Smooth muscle cell (in vitro differentiated cells): ENCODE measurements at regions not wholly inside any gene's neighbourhood (a gene's known extent, or its start where the extent isn't known, plus 50 kb on each side); places are given as distances from the start of the nearest gene placed in this dataset.
"Not testable (repeated sequence)": the region's sequence is repeated elsewhere in the genome, so short reads cannot be mapped to it uniquely, and the experiment has no call there.

ENCODE experiments used
- DNase-seq: peaks from one replicate; lab custom pipeline; 2025; ENCODE audit not compliant: unreplicated experiment; lab: John Stamatoyannopoulos, UW
- H2AFZ ChIP-seq: fragments of 200-600 bp; sonication (generic); 2 replicates; pipeline ENCODE4 v1.6.0; 2016; ENCODE audit warnings: antibody characterized with exemption, low read depth, mild to moderate bottlenecking
- H3F3A ChIP-seq: fragments of 200-600 bp; sonication (generic); 2 replicates; pipeline ENCODE4 v1.6.0; 2017; ENCODE audit warnings: antibody characterized with exemption, low read depth
- H3K27ac ChIP-seq: fragments of 200-600 bp; sonication (generic); 2 replicates; pipeline ENCODE4 v1.5.1; 2016; ENCODE audit warnings: low read depth, mild to moderate bottlenecking
- H3K27me3 ChIP-seq: fragments of 200-600 bp; sonication (generic); 2 replicates; pipeline ENCODE4 v1.6.1; 2016; ENCODE audit warnings: low read depth, mild to moderate bottlenecking
- H3K36me3 ChIP-seq: fragments of 200-600 bp; sonication (generic); 2 replicates; pipeline ENCODE4 v1.5.1; 2016; ENCODE audit warnings: low read depth
- H3K4me1 ChIP-seq: fragments of 200-600 bp; sonication (generic); 2 replicates; pipeline ENCODE4 v1.5.1; 2016; ENCODE audit warnings: low read depth
- H3K4me2 ChIP-seq: fragments of 200-600 bp; sonication (generic); 2 replicates; pipeline ENCODE4 v1.6.0; 2016; ENCODE audit warnings: mild to moderate bottlenecking
- H3K4me3 ChIP-seq: fragments of 200-600 bp; sonication (generic); 2 replicates; pipeline ENCODE4 v1.5.1; 2016; ENCODE audit warnings: mild to moderate bottlenecking
- H3K79me2 ChIP-seq: fragments of 200-600 bp; sonication (generic); 2 replicates; pipeline ENCODE4 v1.6.0; 2016; ENCODE audit warnings: low read depth, mild to moderate bottlenecking
- H3K9ac ChIP-seq: fragments of 200-600 bp; sonication (generic); 2 replicates; pipeline ENCODE4 v1.6.0; 2016; ENCODE audit warnings: low read depth
- H3K9me3 ChIP-seq: fragments of 200-600 bp; sonication (generic); replicated peaks from 2 replicates; pipeline ENCODE4 v1.5.1; 2016; ENCODE audit warnings: low read depth
- H4K20me1 ChIP-seq: fragments of 200-600 bp; sonication (generic); 2 replicates; pipeline ENCODE4 v1.6.0; 2016; ENCODE audit warnings: low read depth
- CTCF ChIP-seq: fragments of 200-600 bp; sonication (generic); IDR thresholded peaks from 2 replicates; pipeline ENCODE4 v1.5.1; 2017; ENCODE audit warnings: borderline replicate concordance, mild to moderate bottlenecking, antibody characterized with exemption; ENCODE audit not compliant: insufficient read depth, poor library complexity, severe bottlenecking
- WGBS: methylation state at CpG from one replicate; pipeline ENCODE4 v1.1.7; 2016; ENCODE audit warnings: low lambda C conversion rate; 5-methylcytosine and 5-hydroxymethylcytosine counted together

- whole genome bisulfite sequencing, result 87% methylated on average over 21 of the region's 21 CpGs
- Histone ChIP-seq H3K36me3 (no peaks in the 10 kb centered on the region), H3K9me3 (no peaks in the 10 kb centered on the region), H3K27ac (no peak overlapping the region), H3F3A (no peaks in the 10 kb centered on the region), H3K4me2 (no peak overlapping the region), H4K20me1 (no peaks in the 10 kb centered on the region), H2AFZ (no peak overlapping the region), H3K9ac (no peak overlapping the region), H3K4me1 (no peaks in the 10 kb centered on the region), H3K79me2 (no peaks in the 10 kb centered on the region), H3K27me3 (peaks cover 15% of the 10 kb centered on the region), H3K4me3 (no peak overlapping the region)
- no peak for TF ChIP-seq CTCF
- DNase-seq, result no peak
Observed at GRCh38 chr20:25856256-25856884, 159.7 kb upstream of the ZNF337 start.

- H3K9ac ChIP-seq, H3K9me3 ChIP-seq, DNase-seq, H3K4me3 ChIP-seq, H2AFZ ChIP-seq, H3K36me3 ChIP-seq, H3K79me2 ChIP-seq, H3K27ac ChIP-seq, H3K4me1 ChIP-seq, H4K20me1 ChIP-seq, H3F3A ChIP-seq, H3K4me2 ChIP-seq: not testable (repeated sequence)
- H3K27me3 ChIP-seq, result peaks cover 12% of the 10 kb centered on the region
- 89% methylated on average over 23 of the region's 23 CpGs for WGBS
Observed at GRCh38 chr20:25855451-25856156, 159.0 kb upstream of the ZNF337 start.

- not testable (repeated sequence) for H3K4me3 ChIP-seq, H3K4me2 ChIP-seq, DNase-seq
Observed at GRCh38 chr20:25854666-25855065, 158.0 kb upstream of the ZNF337 start.

GRCh38 chr20:25853718-25854388 lies 157.2 kb upstream of the ZNF337 start:
- not testable (repeated sequence) for H2AFZ ChIP-seq, H3K4me1 ChIP-seq, H3K9ac ChIP-seq, H3K36me3 ChIP-seq, H3K27me3 ChIP-seq, H3F3A ChIP-seq, H3K79me2 ChIP-seq, H4K20me1 ChIP-seq, DNase-seq, H3K9me3 ChIP-seq, H3K4me3 ChIP-seq, H3K27ac ChIP-seq, H3K4me2 ChIP-seq
- 97% methylated on average over 55 of the region's 55 CpGs for WGBS

More at GRCh38 chr20:25854666-25855065, 158.0 kb upstream of the ZNF337 start:
- H3K36me3 ChIP-seq, H4K20me1 ChIP-seq, H3K27me3 ChIP-seq, H2AFZ ChIP-seq, H3F3A ChIP-seq, H3K79me2 ChIP-seq, H3K9ac ChIP-seq, H3K4me1 ChIP-seq, H3K9me3 ChIP-seq, H3K27ac ChIP-seq: not testable (repeated sequence)
- WGBS, result 94% methylated on average over 11 of the region's 11 CpGs

- not testable (repeated sequence) for H3K9me3 ChIP-seq, H2AFZ ChIP-seq, H4K20me1 ChIP-seq, H3F3A ChIP-seq, H3K4me1 ChIP-seq, H3K79me2 ChIP-seq, H3K36me3 ChIP-seq, DNase-seq, H3K27ac ChIP-seq, H3K9ac ChIP-seq, H3K27me3 ChIP-seq, H3K4me2 ChIP-seq, H3K4me3 ChIP-seq
- 93% methylated on average over 31 of the region's 31 CpGs for WGBS
Observed at GRCh38 chr20:25852968-25853717, 156.5 kb upstream of the ZNF337 start.

- H4K20me1 ChIP-seq, H3K27me3 ChIP-seq, H3K4me1 ChIP-seq, DNase-seq, H3K9me3 ChIP-seq, H3K27ac ChIP-seq, H3K9ac ChIP-seq, H2AFZ ChIP-seq, H3K4me3 ChIP-seq, H3F3A ChIP-seq, H3K79me2 ChIP-seq, H3K4me2 ChIP-seq, H3K36me3 ChIP-seq: not testable (repeated sequence)
- 46% methylated on average over 4 of the region's 4 CpGs for WGBS
Observed at GRCh38 chr20:25850133-25850532, 153.5 kb upstream of the ZNF337 start.
